Fibroblast of lung (primary cell): ENCODE measurements at regions not wholly inside any gene's neighbourhood (a gene's known extent, or its start where the extent isn't known, plus 50 kb on each side); places are given as distances from the start of the nearest gene placed in this dataset.

Experiments
- EZH2 ChIP-seq: IDR thresholded peaks from 2 replicates; pipeline ENCODE4 v1.5.1; 2012; ENCODE audit warnings: low read length, control low read depth, mild to moderate bottlenecking; ENCODE audit errors: missing control alignments
- TF ChIP-seq, protein P1 (sequence below), 2 donors: IDR thresholded peaks in 1 of 2; conservative IDR thresholded peaks in 1 of 2; 1 replicate in 1 of 2; 2 replicates in 1 of 2; pipeline ENCODE4 v1.5.1; 2011 to 2012; ENCODE audit warnings: low read length in 2 of 2, control low read depth in 1 of 2, inconsistent platforms in 1 of 2, low read depth in 1 of 2, mild to moderate bottlenecking in 1 of 2

DNA sequence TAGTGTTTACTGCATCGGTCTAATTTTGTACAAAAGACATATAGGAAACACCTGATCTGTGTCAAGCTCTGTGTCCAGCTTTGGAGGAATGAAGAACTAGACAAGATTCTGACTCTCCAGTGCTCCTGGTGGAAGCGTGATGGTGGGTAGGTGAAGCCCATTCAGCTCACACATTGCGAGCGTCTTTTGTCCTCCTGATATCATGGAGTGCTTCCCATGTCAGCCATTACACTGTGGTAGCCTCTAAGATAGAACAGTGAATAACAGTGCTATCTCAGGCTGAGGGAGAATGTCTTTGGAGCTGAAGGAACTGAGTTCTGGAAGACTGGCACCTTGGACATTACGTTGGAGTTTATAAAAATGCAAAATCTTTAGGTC is 350.2 kb downstream of the CYRIA start:
- TF ChIP-seq, protein P1, sequence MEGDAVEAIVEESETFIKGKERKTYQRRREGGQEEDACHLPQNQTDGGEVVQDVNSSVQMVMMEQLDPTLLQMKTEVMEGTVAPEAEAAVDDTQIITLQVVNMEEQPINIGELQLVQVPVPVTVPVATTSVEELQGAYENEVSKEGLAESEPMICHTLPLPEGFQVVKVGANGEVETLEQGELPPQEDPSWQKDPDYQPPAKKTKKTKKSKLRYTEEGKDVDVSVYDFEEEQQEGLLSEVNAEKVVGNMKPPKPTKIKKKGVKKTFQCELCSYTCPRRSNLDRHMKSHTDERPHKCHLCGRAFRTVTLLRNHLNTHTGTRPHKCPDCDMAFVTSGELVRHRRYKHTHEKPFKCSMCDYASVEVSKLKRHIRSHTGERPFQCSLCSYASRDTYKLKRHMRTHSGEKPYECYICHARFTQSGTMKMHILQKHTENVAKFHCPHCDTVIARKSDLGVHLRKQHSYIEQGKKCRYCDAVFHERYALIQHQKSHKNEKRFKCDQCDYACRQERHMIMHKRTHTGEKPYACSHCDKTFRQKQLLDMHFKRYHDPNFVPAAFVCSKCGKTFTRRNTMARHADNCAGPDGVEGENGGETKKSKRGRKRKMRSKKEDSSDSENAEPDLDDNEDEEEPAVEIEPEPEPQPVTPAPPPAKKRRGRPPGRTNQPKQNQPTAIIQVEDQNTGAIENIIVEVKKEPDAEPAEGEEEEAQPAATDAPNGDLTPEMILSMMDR (conservative IDR thresholded peaks at IDR 0.05 in 1 of 2, IDR thresholded peaks at IDR 0.05 in 1 of 2; ENCODE audit: low read depth in 1 of 2, low read length in 2 of 2) = no peak
- no peak for TF ChIP-seq EZH2
